Body of pancreas (tissue), 4 donors: ENCODE measurements at regions not wholly inside any gene's neighbourhood (a gene's known extent, or its start where the extent isn't known, plus 50 kb on each side); places are given as distances from the start of the nearest gene placed in this dataset.

Experiments
- ATAC-seq: fragments of 150-250 bp; one replicate; pipeline ENCODE4 v1.9.1; 2016
- DNase-seq, 4 donors: peaks; one replicate each; pipeline ENCODE4 v3.0.0-alpha.2; 2019
- H3K27ac ChIP-seq, 4 donors: fragments of 200-600 bp; sonication (generic); 1 replicate in 3 of 4; 2 replicates in 1 of 4; pipeline versions ENCODE4 v1.5.1 to v1.6.1; 2016 to 2019; ENCODE audit warnings: mild to moderate bottlenecking in 1 of 4, mixed read lengths in 1 of 4, moderate library complexity in 1 of 4
- H3K27me3 ChIP-seq, 2 donors: fragments of 200-600 bp; sonication (generic); one replicate each; pipeline ENCODE4 v1.6.0; 2016; ENCODE audit warnings: mild to moderate bottlenecking in 1 of 2
- H3K36me3 ChIP-seq, 2 donors: fragments of 200-600 bp; sonication (generic); replicated peaks in 1 of 2; 2 replicates each; pipeline ENCODE4 v1.5.1; 2016; ENCODE audit warnings: low read depth in 2 of 2; ENCODE audit not compliant: insufficient read depth in 1 of 2
- H3K4me1 ChIP-seq: fragments of 200-600 bp; sonication (generic); one replicate; pipeline ENCODE4 v1.6.0; 2016
- H3K4me3 ChIP-seq, 2 donors: fragments of 200-600 bp; sonication (generic); 1 replicate in 1 of 2; 2 replicates in 1 of 2; pipeline ENCODE4 v1.5.1; 2016 to 2019
- H3K9me3 ChIP-seq, 3 donors: fragments of 200-600 bp; sonication (generic); 1 replicate in 2 of 3; 2 replicates in 1 of 3; pipeline ENCODE4 v1.5.1; 2016
- POLR2A ChIP-seq, 3 donors: fragments of 450-650 bp; IDR thresholded peaks; one replicate each; pipeline ENCODE4 v1.6.1; 2016; ENCODE audit warnings: antibody characterized with exemption in 3 of 3, mild to moderate bottlenecking in 2 of 3
- WGBS, 2 donors: methylation state at CpG; one replicate each; pipeline ENCODE4 v1.1.5; 2017; 5-methylcytosine and 5-hydroxymethylcytosine counted together
- intact Hi-C: fragments of 100-400 bp; cut with DNase I; formaldehyde crosslinking; loops from one replicate; pipeline ENCODE4 v1.15.1; 2023
- TF ChIP-seq, protein P1 (sequence below), 7 experiments: fragments of 450-650 bp in 4 of 7; fragments of 200-600 bp in 3 of 7; sonication (generic) in 3 of 7; IDR thresholded peaks; one replicate each; pipeline ENCODE4 v1.5.1; 2016 to 2019; ENCODE audit warnings: antibody characterized with exemption in 7 of 7

DNA sequence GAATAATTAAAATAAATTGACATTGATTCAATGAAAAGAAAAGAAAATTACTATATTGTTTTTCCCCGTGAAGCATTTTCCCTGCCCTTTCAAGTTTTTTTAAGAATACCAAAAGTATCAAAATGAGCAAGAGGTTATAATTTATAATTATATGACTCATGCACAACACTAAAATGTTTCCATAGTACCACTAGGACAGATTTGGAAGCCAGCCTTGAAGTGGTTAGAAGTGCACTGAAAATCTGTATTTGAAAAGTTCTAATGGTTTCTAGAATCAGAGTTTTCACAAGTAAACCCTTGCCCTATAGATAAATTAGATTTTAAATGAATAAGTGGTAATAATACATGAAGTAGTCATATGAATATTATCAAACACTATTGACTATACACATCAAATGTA is 140.9 kb downstream of the HNRNPD start:
- TF ChIP-seq, protein P1, sequence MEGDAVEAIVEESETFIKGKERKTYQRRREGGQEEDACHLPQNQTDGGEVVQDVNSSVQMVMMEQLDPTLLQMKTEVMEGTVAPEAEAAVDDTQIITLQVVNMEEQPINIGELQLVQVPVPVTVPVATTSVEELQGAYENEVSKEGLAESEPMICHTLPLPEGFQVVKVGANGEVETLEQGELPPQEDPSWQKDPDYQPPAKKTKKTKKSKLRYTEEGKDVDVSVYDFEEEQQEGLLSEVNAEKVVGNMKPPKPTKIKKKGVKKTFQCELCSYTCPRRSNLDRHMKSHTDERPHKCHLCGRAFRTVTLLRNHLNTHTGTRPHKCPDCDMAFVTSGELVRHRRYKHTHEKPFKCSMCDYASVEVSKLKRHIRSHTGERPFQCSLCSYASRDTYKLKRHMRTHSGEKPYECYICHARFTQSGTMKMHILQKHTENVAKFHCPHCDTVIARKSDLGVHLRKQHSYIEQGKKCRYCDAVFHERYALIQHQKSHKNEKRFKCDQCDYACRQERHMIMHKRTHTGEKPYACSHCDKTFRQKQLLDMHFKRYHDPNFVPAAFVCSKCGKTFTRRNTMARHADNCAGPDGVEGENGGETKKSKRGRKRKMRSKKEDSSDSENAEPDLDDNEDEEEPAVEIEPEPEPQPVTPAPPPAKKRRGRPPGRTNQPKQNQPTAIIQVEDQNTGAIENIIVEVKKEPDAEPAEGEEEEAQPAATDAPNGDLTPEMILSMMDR (IDR thresholded peaks at IDR 0.05): no peak
- no peak for TF ChIP-seq POLR2A (IDR thresholded peaks at IDR 0.05)
- H3K27ac ChIP-seq: no peak overlapping the region
- H3K27me3 ChIP-seq: no peaks in the 10 kb centered on the region
- H3K4me1 ChIP-seq: no peaks in the 10 kb centered on the region
- WGBS, 2 donors: 81 to 89% methylated on average over 1 of the region's 1 CpG
- intact Hi-C loops: no loop called here
- no peak for ATAC-seq
- H3K36me3 ChIP-seq: no peaks in the 10 kb centered on the region
- no peaks in the 10 kb centered on the region for H3K9me3 ChIP-seq
- H3K4me3 ChIP-seq: no peak overlapping the region
- no peak for DNase-seq

GRCh38 chr4:82231806-82232205 is 142.0 kb downstream of the HNRNPD start:
- ATAC-seq (no peak), DNase-seq (no peak)
- Histone ChIP-seq H3K4me1 (no peaks in the 10 kb centered on the region), H3K4me3 (no peak overlapping the region), H3K27ac (no peak overlapping the region), H3K9me3 (no peaks in the 10 kb centered on the region), H3K27me3 (no peaks in the 10 kb centered on the region), H3K36me3 (no peaks in the 10 kb centered on the region)
- TF ChIP-seq POLR2A (IDR thresholded peaks at IDR 0.05): no peak
- TF ChIP-seq, protein P1 (IDR thresholded peaks at IDR 0.05): no peak
- intact Hi-C loops: no loop called here

- H3K27ac ChIP-seq: no peak overlapping the region
- no peak overlapping the region for H3K4me3 ChIP-seq
- TF ChIP-seq, protein P1 (IDR thresholded peaks at IDR 0.05): no peak
- no peak for TF ChIP-seq POLR2A (IDR thresholded peaks at IDR 0.05)
- no peaks in the 10 kb centered on the region for H3K36me3 ChIP-seq
- H3K9me3 ChIP-seq: no peaks in the 10 kb centered on the region
- WGBS, 2 donors: 57 to 66% methylated on average over 4 of the region's 4 CpGs
- DNase-seq (no peak), ATAC-seq (no peak)
- H3K4me1 ChIP-seq: no peaks in the 10 kb centered on the region
- H3K27me3 ChIP-seq: no peaks in the 10 kb centered on the region
- intact Hi-C loops: no loop called here
Measured at GRCh38 chr4:82230306-82230705, 143.5 kb downstream of the HNRNPD start.

DNA sequence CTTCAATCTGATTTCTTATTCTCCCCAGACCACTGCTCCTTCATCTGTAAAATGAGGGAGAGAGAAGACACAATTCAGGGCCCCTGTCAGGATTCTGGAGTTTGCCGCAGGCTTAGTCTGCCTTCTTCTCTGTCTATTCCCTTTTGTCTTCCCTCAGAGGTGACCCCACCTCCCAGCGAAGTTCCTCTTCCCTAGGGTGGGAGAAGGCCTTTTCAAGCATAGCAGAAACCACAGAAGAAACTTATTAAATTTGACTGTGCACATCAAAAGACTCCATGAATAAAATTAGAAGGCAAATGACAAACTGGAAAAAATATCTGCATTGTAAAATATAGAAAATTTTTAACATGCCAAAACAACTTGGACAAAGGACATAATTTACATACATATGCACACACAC is 148.8 kb downstream of the HNRNPD start:
- H3K27me3 ChIP-seq: no peaks in the 10 kb centered on the region
- no peaks in the 10 kb centered on the region for H3K36me3 ChIP-seq
- ATAC-seq (no peak), DNase-seq (no peak)
- TF ChIP-seq, protein P1 (IDR thresholded peaks at IDR 0.05): no peak
- TF ChIP-seq POLR2A (IDR thresholded peaks at IDR 0.05): no peak
- H3K27ac ChIP-seq: no peak overlapping the region
- WGBS, 2 donors: 68 to 78% methylated on average over 2 of the region's 2 CpGs
- intact Hi-C loops: no loop called here
- no peak overlapping the region for H3K4me3 ChIP-seq
- H3K9me3 ChIP-seq: no peaks in the 10 kb centered on the region
- no peaks in the 10 kb centered on the region for H3K4me1 ChIP-seq

- peak in 1 of 4 donors; percentile 57 for DNase-seq
- Histone ChIP-seq H3K4me3 (no peak overlapping the region), H3K4me1 (no peaks in the 10 kb centered on the region), H3K27me3 (no peaks in the 10 kb centered on the region), H3K36me3 (no peaks in the 10 kb centered on the region), H3K27ac (no peak overlapping the region), H3K9me3 (no peaks in the 10 kb centered on the region)
- WGBS, 2 donors: 16 to 22% methylated on average over 4 of the region's 4 CpGs
- no peak for ATAC-seq
- TF ChIP-seq POLR2A (IDR thresholded peaks at IDR 0.05): no peak
- TF ChIP-seq, protein P1 (IDR thresholded peaks at IDR 0.05): no peak
- intact Hi-C loops: no loop called here
Measured at GRCh38 chr4:82223715-82224114, 150.1 kb downstream of the HNRNPD start.
